GM12878 (cell line): ENCODE measurements at regions not wholly inside any gene's neighbourhood (a gene's known extent, or its start where the extent isn't known, plus 50 kb on each side); places are given as distances from the start of the nearest gene placed in this dataset.

Source experiments
- ATAC-seq: fragments of 200-7000 bp; cut with Tn5 transposase; 3 replicates; pipeline ENCODE4 v1.9.1; 2020; ENCODE audit warnings: mild to moderate bottlenecking, moderate library complexity
- BruUV-seq: library from RNA; stranded (reverse); fragments of 400-500 nt; replicated peaks from 2 replicates; lab custom pipeline; 2021; lab: Mats Ljungman, UMichigan
- CTCF ChIA-PET: fragments of 300-600 bp; sonication (Branson Sonifier 250); formaldehyde crosslinking; extraction: SDS; loops from one replicate; lab custom pipeline; 2021; ENCODE audit warnings: inconsistent platforms; lab: Yijun Ruan, JAX
- POLR2A ChIA-PET: fragments of 350-600 bp; formaldehyde crosslinking; extraction: SDS; loops from one replicate; lab custom pipeline; 2021; ENCODE audit warnings: inconsistent platforms; lab: Charles Lee
- RAD21 ChIA-PET: fragments of 300-600 bp; sonication (Branson Sonifier 250); formaldehyde crosslinking; loops from one replicate; lab custom pipeline; 2023; ENCODE audit warnings: antibody characterized with exemption; ENCODE audit not compliant: unreplicated experiment; lab: Charles Lee
- SMC1A ChIA-PET: fragments of 300-600 bp; sonication (Branson Sonifier 250); formaldehyde crosslinking; loops from one replicate; lab custom pipeline; 2023; ENCODE audit not compliant: unreplicated experiment, uncharacterized antibody; lab: Charles Lee
- DNase-seq: peaks from one replicate; pipeline ENCODE4 v3.0.0-alpha.2; 2011; ENCODE audit warnings: low read depth, low spot score
- FAIRE-seq: peaks from 3 replicates; lab custom pipeline; 2011; peaks lifted over from hg19 to GRCh38; lab: Jason Lieb, UNC
- H2AFZ ChIP-seq: 2 replicates; pipeline ENCODE4 v1.6.0; 2011; ENCODE audit warnings: low read depth, low read length, control low read depth; ENCODE audit not compliant: control insufficient read depth
- H3K27ac ChIP-seq: 2 replicates; pipeline ENCODE4 v1.5.1; 2011; ENCODE audit warnings: control low read depth; ENCODE audit not compliant: control insufficient read depth, insufficient read depth
- H3K27me3 ChIP-seq, 2 experiments: replicated peaks in 1 of 2; 2 replicates each; pipeline versions ENCODE4 v1.6.0 to v1.6.1; 2011; ENCODE audit warnings: low read length in 1 of 2; ENCODE audit not compliant: control insufficient read depth in 2 of 2, insufficient read depth in 2 of 2
- H3K36me3 ChIP-seq, 2 experiments: 2 replicates each; pipeline ENCODE4 v1.5.1; 2011; ENCODE audit warnings: low read length in 1 of 2; ENCODE audit not compliant: control insufficient read depth in 2 of 2, insufficient read depth in 2 of 2
- H3K4me1 ChIP-seq: 2 replicates; pipeline ENCODE4 v1.6.1; 2011; ENCODE audit warnings: mild to moderate bottlenecking, low read length, moderate library complexity, mixed read lengths; ENCODE audit not compliant: control insufficient read depth, insufficient read depth
- H3K4me2 ChIP-seq: 2 replicates; pipeline ENCODE4 v1.6.0; 2011; ENCODE audit warnings: control low read depth; ENCODE audit not compliant: control insufficient read depth, insufficient read depth
- H3K4me3 ChIP-seq: fragments of 200-600 bp; sonication (generic); 2 replicates; pipeline ENCODE4 v1.5.1; 2016
- H3K79me2 ChIP-seq: 2 replicates; pipeline ENCODE4 v1.6.0; 2011; ENCODE audit warnings: low read length; ENCODE audit not compliant: control insufficient read depth, insufficient read depth
- H3K9ac ChIP-seq: 2 replicates; pipeline ENCODE4 v1.8.0; 2011; ENCODE audit warnings: low read length, control low read depth, mixed read lengths; ENCODE audit not compliant: control insufficient read depth, insufficient read depth
- H3K9me3 ChIP-seq: replicated peaks from 3 replicates; pipeline ENCODE4 v1.5.1; 2011; ENCODE audit warnings: mild to moderate bottlenecking, low read length; ENCODE audit not compliant: control insufficient read depth, insufficient read depth
- H4K20me1 ChIP-seq: 2 replicates; pipeline ENCODE4 v1.6.0; 2011; ENCODE audit not compliant: control insufficient read depth, insufficient read depth
- ATF7 ChIP-seq: fragments of 450-650 bp; IDR thresholded peaks from 2 replicates; pipeline ENCODE4 v1.6.1; 2016; ENCODE audit warnings: low read depth, mild to moderate bottlenecking
- RUNX3 ChIP-seq: IDR thresholded peaks from 2 replicates; pipeline ENCODE4 v1.6.1; 2012; ENCODE audit warnings: low read length, inconsistent platforms
- SRF ChIP-seq, 2 experiments: IDR thresholded peaks; 2 replicates each; pipeline ENCODE4 v1.6.1; 2011; ENCODE audit warnings: low read depth in 2 of 2, low read length in 2 of 2, mild to moderate bottlenecking in 1 of 2, moderate library complexity in 1 of 2
- STAT1 ChIP-seq: fragments of 450-650 bp; conservative IDR thresholded peaks from 2 replicates; pipeline ENCODE4 v1.6.1; 2014; ENCODE audit warnings: antibody characterized with exemption, mild to moderate bottlenecking
- WGBS: methylation state at CpG from one replicate; pipeline ENCODE4 v1.1.6; 2016; ENCODE audit warnings: low lambda C conversion rate; ENCODE audit not compliant: insufficient replicate concordance, insufficient coverage; ENCODE audit errors: missing lambda C conversion rate; 5-methylcytosine and 5-hydroxymethylcytosine counted together
- in situ Hi-C: fragments of 300-500 bp; cut with MboI; formaldehyde crosslinking; loops from 9 replicates; pipeline ENCODE4 v1.14.3; 2018; ENCODE audit warnings: mixed read lengths
- intact Hi-C: fragments of 100-400 bp; cut with micrococcal nuclease; formaldehyde crosslinking; loops from one replicate; pipeline ENCODE4 v1.14.2; 2022; ENCODE audit not compliant: unreplicated experiment
- TF ChIP-seq, protein P1 (sequence below): fragments of 450-650 bp; IDR thresholded peaks from 2 replicates; pipeline ENCODE4 v1.6.1; 2018; ENCODE audit warnings: mild to moderate bottlenecking, low read depth, moderate library complexity; ENCODE audit not compliant: partially characterized antibody
- TF ChIP-seq, protein P2 (sequence below): fragments of 450-650 bp; IDR thresholded peaks from 2 replicates; pipeline ENCODE4 v1.6.1; 2017; ENCODE audit warnings: low read depth, mild to moderate bottlenecking, moderate library complexity

DNA sequence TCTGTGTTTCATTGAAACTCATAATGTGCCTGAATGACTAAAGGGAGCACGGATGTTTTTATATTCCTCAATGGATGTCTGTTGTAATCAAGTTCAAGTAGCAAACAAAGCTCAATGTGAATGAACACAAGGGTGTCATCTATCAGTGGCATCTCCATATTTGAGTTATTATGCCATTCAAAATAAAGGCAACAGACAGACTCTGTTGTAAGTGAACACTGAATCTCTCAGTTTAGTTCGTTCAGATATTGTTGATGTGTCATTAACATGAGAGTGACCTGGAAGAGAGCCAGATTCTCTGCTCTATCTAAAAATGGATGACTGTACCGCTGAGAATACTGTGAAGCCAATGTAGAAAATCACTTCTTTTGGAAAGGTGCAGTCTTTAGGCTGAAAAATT, 118.7 kb downstream of the NUP35 start:
- no peak for ATAC-seq
- POLR2A ChIA-PET, result no interaction called here
- H3K79me2 ChIP-seq, result no peaks in the 10 kb centered on the region

More for the DNA sequence above, 118.7 kb downstream of the NUP35 start:
- CTCF ChIA-PET, result interaction anchor here (0.6 to 1.1 kb wide), 2 partner anchors 23 to 85 kb away, joined by 3 read pairs; no protein-coding TSS in a partner anchor
- SMC1A ChIA-PET, result interaction anchor here (1.4 kb wide), 1 partner anchor 17 kb away, joined by 4 read pairs; no protein-coding TSS in a partner anchor
- H3K36me3 ChIP-seq, result no peaks in the 10 kb centered on the region
- H3K4me2 ChIP-seq, result no peak overlapping the region
- WGBS, result 49% methylated on average over 3 of the region's 3 CpGs
- BruUV-seq, result no TSS peak
- no peak overlapping the region for H3K4me3 ChIP-seq
- no peaks in the 10 kb centered on the region for H3K9me3 ChIP-seq
- in situ Hi-C loops, result no loop called here
- no peak overlapping the region for H3K27ac ChIP-seq
- TF ChIP-seq RUNX3, result no peak
- TF ChIP-seq ATF7, result no peak
- TF ChIP-seq, protein P1, sequence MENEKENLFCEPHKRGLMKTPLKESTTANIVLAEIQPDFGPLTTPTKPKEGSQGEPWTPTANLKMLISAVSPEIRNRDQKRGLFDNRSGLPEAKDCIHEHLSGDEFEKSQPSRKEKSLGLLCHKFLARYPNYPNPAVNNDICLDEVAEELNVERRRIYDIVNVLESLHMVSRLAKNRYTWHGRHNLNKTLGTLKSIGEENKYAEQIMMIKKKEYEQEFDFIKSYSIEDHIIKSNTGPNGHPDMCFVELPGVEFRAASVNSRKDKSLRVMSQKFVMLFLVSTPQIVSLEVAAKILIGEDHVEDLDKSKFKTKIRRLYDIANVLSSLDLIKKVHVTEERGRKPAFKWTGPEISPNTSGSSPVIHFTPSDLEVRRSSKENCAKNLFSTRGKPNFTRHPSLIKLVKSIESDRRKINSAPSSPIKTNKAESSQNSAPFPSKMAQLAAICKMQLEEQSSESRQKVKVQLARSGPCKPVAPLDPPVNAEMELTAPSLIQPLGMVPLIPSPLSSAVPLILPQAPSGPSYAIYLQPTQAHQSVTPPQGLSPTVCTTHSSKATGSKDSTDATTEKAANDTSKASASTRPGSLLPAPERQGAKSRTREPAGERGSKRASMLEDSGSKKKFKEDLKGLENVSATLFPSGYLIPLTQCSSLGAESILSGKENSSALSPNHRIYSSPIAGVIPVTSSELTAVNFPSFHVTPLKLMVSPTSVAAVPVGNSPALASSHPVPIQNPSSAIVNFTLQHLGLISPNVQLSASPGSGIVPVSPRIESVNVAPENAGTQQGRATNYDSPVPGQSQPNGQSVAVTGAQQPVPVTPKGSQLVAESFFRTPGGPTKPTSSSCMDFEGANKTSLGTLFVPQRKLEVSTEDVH, result no peak
- TF ChIP-seq STAT1, result no peak
- TF ChIP-seq, protein P2, sequence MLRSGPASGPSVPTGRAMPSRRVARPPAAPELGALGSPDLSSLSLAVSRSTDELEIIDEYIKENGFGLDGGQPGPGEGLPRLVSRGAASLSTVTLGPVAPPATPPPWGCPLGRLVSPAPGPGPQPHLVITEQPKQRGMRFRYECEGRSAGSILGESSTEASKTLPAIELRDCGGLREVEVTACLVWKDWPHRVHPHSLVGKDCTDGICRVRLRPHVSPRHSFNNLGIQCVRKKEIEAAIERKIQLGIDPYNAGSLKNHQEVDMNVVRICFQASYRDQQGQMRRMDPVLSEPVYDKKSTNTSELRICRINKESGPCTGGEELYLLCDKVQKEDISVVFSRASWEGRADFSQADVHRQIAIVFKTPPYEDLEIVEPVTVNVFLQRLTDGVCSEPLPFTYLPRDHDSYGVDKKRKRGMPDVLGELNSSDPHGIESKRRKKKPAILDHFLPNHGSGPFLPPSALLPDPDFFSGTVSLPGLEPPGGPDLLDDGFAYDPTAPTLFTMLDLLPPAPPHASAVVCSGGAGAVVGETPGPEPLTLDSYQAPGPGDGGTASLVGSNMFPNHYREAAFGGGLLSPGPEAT, result no peak
- no peak for TF ChIP-seq SRF (IDR thresholded peaks at IDR 0.05; ENCODE audit: low read depth in 2 of 2, low read length in 2 of 2)
- no peak for FAIRE-seq
- no peak overlapping the region for H2AFZ ChIP-seq
- RAD21 ChIA-PET, result no interaction called here
- H3K4me1 ChIP-seq, result no peaks in the 10 kb centered on the region
- H3K9ac ChIP-seq, result no peak overlapping the region
- H4K20me1 ChIP-seq, result no peaks in the 10 kb centered on the region
- H3K27me3 ChIP-seq, result no peaks in the 10 kb centered on the region
- DNase-seq, result no peak
- intact Hi-C loops, result no loop called here
